Kidney epithelial cell (primary cell): ENCODE measurements at regions not wholly inside any gene's neighbourhood (a gene's known extent, or its start where the extent isn't known, plus 50 kb on each side); places are given as distances from the start of the nearest gene placed in this dataset.

Experiments
- DNase-seq: peaks from one replicate; pipeline ENCODE4 v3.0.0-alpha.2; 2010; ENCODE audit warnings: low read depth
- H3K27me3 ChIP-seq: 2 replicates; pipeline ENCODE4 v1.6.0; 2011; ENCODE audit warnings: low read length; ENCODE audit not compliant: control insufficient read depth, insufficient read depth
- H3K36me3 ChIP-seq: 2 replicates; pipeline ENCODE4 v1.5.1; 2011; ENCODE audit warnings: low read length; ENCODE audit not compliant: control insufficient read depth, insufficient read depth
- H3K4me3 ChIP-seq: 2 replicates; pipeline ENCODE4 v1.5.1; 2011; ENCODE audit warnings: low read depth, mild to moderate bottlenecking, control low read depth, low read length
- CTCF ChIP-seq: IDR thresholded peaks from 2 replicates; pipeline ENCODE4 v1.5.1; 2011; ENCODE audit warnings: mild to moderate bottlenecking, moderate library complexity, low read length, control low read depth, inconsistent platforms; ENCODE audit not compliant: insufficient read depth, poor library complexity, severe bottlenecking

GRCh38 chr18:24530630-24531111, 70.2 kb downstream of the HRH4 start:
- Histone ChIP-seq H3K27me3 (no peaks in the 10 kb centered on the region), H3K4me3 (no peak overlapping the region), H3K36me3 (no peaks in the 10 kb centered on the region)
- DNase-seq: peak; percentile 44
- TF ChIP-seq CTCF: no peak

GRCh38 chr18:24534271-24534670, 73.8 kb downstream of the HRH4 start:
- no peak for TF ChIP-seq CTCF
- H3K4me3 ChIP-seq: no peak overlapping the region
- H3K27me3 ChIP-seq: no peaks in the 10 kb centered on the region
- H3K36me3 ChIP-seq: no peaks in the 10 kb centered on the region
- DNase-seq: no peak

- no peak for TF ChIP-seq CTCF
- no peaks in the 10 kb centered on the region for H3K36me3 ChIP-seq
- H3K4me3 ChIP-seq: no peak overlapping the region
- no peak for DNase-seq
- H3K27me3 ChIP-seq: no peaks in the 10 kb centered on the region
Observed at GRCh38 chr18:24534737-24535136, 74.3 kb downstream of the HRH4 start.

- Histone ChIP-seq H3K27me3 (no peaks in the 10 kb centered on the region), H3K36me3 (no peaks in the 10 kb centered on the region), H3K4me3 (no peak overlapping the region)
- no peak for TF ChIP-seq CTCF
- no peak for DNase-seq
Observed at GRCh38 chr18:24535527-24536295, 75.3 kb downstream of the HRH4 start.

- no peak for TF ChIP-seq CTCF
- H3K4me3 ChIP-seq: no peak overlapping the region
- H3K36me3 ChIP-seq: no peaks in the 10 kb centered on the region
- no peaks in the 10 kb centered on the region for H3K27me3 ChIP-seq
- DNase-seq: no peak
Observed at GRCh38 chr18:24536326-24536725, 75.9 kb downstream of the HRH4 start.

- H3K27me3 ChIP-seq: no peaks in the 10 kb centered on the region
- no peak for DNase-seq
- no peaks in the 10 kb centered on the region for H3K36me3 ChIP-seq
- TF ChIP-seq CTCF: no peak
- H3K4me3 ChIP-seq: no peak overlapping the region
Observed at GRCh38 chr18:24536834-24537233, 76.4 kb downstream of the HRH4 start.
